HCT116 (cell line): ENCODE measurements at regions not wholly inside any gene's neighbourhood (a gene's known extent, or its start where the extent isn't known, plus 50 kb on each side); places are given as distances from the start of the nearest gene placed in this dataset.

Experiments used
- ATAC-seq: fragments of 200-7000 bp; cut with Tn5 transposase; 2 replicates; pipeline ENCODE4 v1.9.1; 2020; ENCODE audit warnings: mild to moderate bottlenecking, moderate library complexity
- BruUV-seq: library from RNA; stranded (reverse); fragments of 400-500 nt; replicated peaks from 2 replicates; lab custom pipeline; 2021; lab: Mats Ljungman, UMichigan
- CTCF ChIA-PET: fragments of 300-600 bp; sonication (Branson Sonifier 250); formaldehyde crosslinking; loops from one replicate; lab custom pipeline; 2021; ENCODE audit warnings: antibody characterized with exemption; lab: Charles Lee
- POLR2A ChIA-PET: fragments of 300-600, 350-600 bp; sonication (Branson Sonifier 250); formaldehyde crosslinking; loops from one replicate; lab custom pipeline; 2021; ENCODE audit warnings: antibody characterized with exemption; lab: Charles Lee
- RAD21 ChIA-PET, 2 experiments: fragments of 300-600 bp; sonication (Branson Sonifier 250); formaldehyde crosslinking; loops; one replicate each; lab custom pipeline; 2023; ENCODE audit warnings: low total read pairs in 2 of 2; ENCODE audit not compliant: uncharacterized antibody in 2 of 2, unreplicated experiment in 2 of 2, low non-redundant PET in 1 of 2; lab: Charles Lee
- DNase-seq: peaks from one replicate; pipeline ENCODE4 v3.0.0-alpha.2; 2010; ENCODE audit warnings: low read depth, low spot score
- H2AFZ ChIP-seq: fragments of 200-600 bp; shearing (Covaris generic), sonication (generic); 2 replicates; pipeline ENCODE4 v1.6.1; 2017; ENCODE audit warnings: low read depth, mixed run types, mixed read lengths, antibody characterized with exemption, low read length; ENCODE audit not compliant: poor library complexity, severe bottlenecking
- H3K27ac ChIP-seq: 2 replicates; pipeline ENCODE4 v1.5.1; 2012; ENCODE audit warnings: low read depth, low read length
- H3K27me3 ChIP-seq: fragments of 200-600 bp; sonication (generic); 2 replicates; pipeline ENCODE4 v1.6.1; 2016; ENCODE audit warnings: mixed run types, low read length, mixed read lengths; ENCODE audit not compliant: insufficient read depth
- H3K36me3 ChIP-seq, 2 experiments: fragments of 200-500 bp in 1 of 2; fragments of 200-600 bp in 1 of 2; sonication (Bioruptor generic) in 1 of 2; sonication (generic) in 1 of 2; 2 replicates each; pipeline versions ENCODE4 v1.5.1 to v1.6.1; 2014 to 2016; ENCODE audit warnings: low read length in 2 of 2, inconsistent platforms in 1 of 2, mixed read lengths in 1 of 2, mixed run types in 1 of 2; ENCODE audit not compliant: insufficient read depth in 2 of 2, control insufficient read depth in 1 of 2
- H3K4me1 ChIP-seq, 2 experiments: fragments of 200-600 bp in 1 of 2; sonication (generic) in 1 of 2; 2 replicates each; pipeline versions ENCODE4 v1.5.1 to v1.6.1; 2012 to 2017; ENCODE audit warnings: low read length in 2 of 2, inconsistent platforms in 1 of 2, mild to moderate bottlenecking in 1 of 2, mixed read lengths in 1 of 2, mixed run types in 1 of 2, moderate library complexity in 1 of 2; ENCODE audit not compliant: insufficient read depth in 2 of 2, control insufficient read depth in 1 of 2
- H3K4me2 ChIP-seq: fragments of 200-600 bp; sonication (generic); 2 replicates; pipeline ENCODE4 v1.6.1; 2017; ENCODE audit warnings: mixed run types, low read length, mixed read lengths
- H3K4me3 ChIP-seq, 2 experiments: fragments of 200-600 bp in 1 of 2; sonication (generic) in 1 of 2; replicated peaks in 1 of 2; 2 replicates each; pipeline ENCODE4 v1.5.1; 2011 to 2016; ENCODE audit warnings: low read length in 2 of 2, control low read depth in 1 of 2, low read depth in 1 of 2, mild to moderate bottlenecking in 1 of 2, mixed read lengths in 1 of 2, mixed run types in 1 of 2
- H3K79me2 ChIP-seq: fragments of 200-600 bp; sonication (generic); 2 replicates; pipeline ENCODE4 v1.6.1; 2017; ENCODE audit warnings: mild to moderate bottlenecking, mixed run types, low read length, moderate library complexity, mixed read lengths; ENCODE audit not compliant: insufficient read depth
- H3K9ac ChIP-seq: fragments of 200-600 bp; sonication (generic); 2 replicates; pipeline ENCODE4 v1.6.1; 2016; ENCODE audit warnings: low read length, mixed read lengths
- H3K9me2 ChIP-seq: fragments of 200-600 bp; sonication (generic), shearing (Covaris generic); 2 replicates; pipeline ENCODE4 v1.6.1; 2017; ENCODE audit warnings: mixed run types, mild to moderate bottlenecking, moderate library complexity; ENCODE audit not compliant: insufficient read depth
- H3K9me3 ChIP-seq, 2 experiments: fragments of 200-500 bp in 1 of 2; fragments of 200-600 bp in 1 of 2; sonication (Bioruptor generic) in 1 of 2; sonication (generic) in 1 of 2; 2 replicates each; pipeline ENCODE4 v1.6.1; 2014 to 2017; ENCODE audit warnings: low read length in 2 of 2, mixed read lengths in 2 of 2, inconsistent platforms in 1 of 2, low read depth in 1 of 2, mild to moderate bottlenecking in 1 of 2, mixed run types in 1 of 2, moderate library complexity in 1 of 2; ENCODE audit not compliant: control insufficient read depth in 1 of 2, insufficient read depth in 1 of 2
- H4K20me1 ChIP-seq: fragments of 200-600 bp; sonication (generic), shearing (Covaris generic); 2 replicates; pipeline ENCODE4 v1.6.1; 2017; ENCODE audit warnings: mixed run types, mild to moderate bottlenecking, moderate library complexity; ENCODE audit not compliant: insufficient read depth
- EGR1 ChIP-seq: IDR thresholded peaks from 2 replicates; pipeline ENCODE4 v1.6.1; 2012; ENCODE audit warnings: low read depth
- EZH2phosphoT487 ChIP-seq: fragments of 200-600 bp; IDR thresholded peaks from 2 replicates; pipeline ENCODE4 v1.6.1; 2018; ENCODE audit warnings: antibody characterized with exemption, borderline replicate concordance
- SIN3A ChIP-seq: IDR thresholded peaks from 2 replicates; pipeline ENCODE4 v1.6.1; 2012; ENCODE audit warnings: low read depth
- SP1 ChIP-seq: IDR thresholded peaks from 2 replicates; pipeline ENCODE4 v1.6.1; 2012; ENCODE audit warnings: low read depth
- intact Hi-C: fragments of 100-400 bp; cut with micrococcal nuclease; formaldehyde crosslinking; loops from 2 replicates; pipeline ENCODE4 v1.10.0; 2022
- TF ChIP-seq, protein P1 (sequence below): IDR thresholded peaks from 2 replicates; pipeline ENCODE4 v1.6.1; 2011; ENCODE audit warnings: mild to moderate bottlenecking, low read length, moderate library complexity; ENCODE audit not compliant: insufficient replicate concordance; ENCODE audit errors: extremely low read depth

DNA sequence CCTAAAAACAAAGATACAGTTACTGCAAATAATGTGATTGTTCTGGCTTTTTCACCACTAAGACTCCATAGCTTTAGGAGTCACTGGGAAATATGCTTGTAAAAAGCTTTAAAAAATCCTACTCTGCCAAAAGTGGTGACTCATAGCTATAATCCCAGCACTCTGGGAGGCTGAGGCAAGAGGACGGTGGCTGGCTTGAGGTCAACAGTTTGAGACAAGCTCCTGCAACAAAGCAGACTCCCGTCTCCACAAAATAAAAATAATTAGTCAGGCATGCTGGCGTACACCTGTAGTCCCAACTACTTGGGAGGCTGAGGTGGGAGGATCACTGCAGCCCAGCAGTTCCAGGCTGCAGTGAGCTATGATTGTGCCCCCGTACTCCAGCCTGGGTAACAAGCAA is 406.4 kb downstream of the HTR1A start:
- DNase-seq, result no peak

GRCh38 chr5:63554191-63554590 is 408.1 kb downstream of the HTR1A start:
- RAD21 ChIA-PET, result no interaction called here

More for the DNA sequence above, 406.4 kb downstream of the HTR1A start:
- H3K9me3 ChIP-seq, result peaks cover 5 to 8% of the 10 kb centered on the region in 2 experiments; a peak in 2 of 4 replicates
- no peak overlapping the region for H3K9ac ChIP-seq
- no peak overlapping the region for H3K4me3 ChIP-seq
- H3K79me2 ChIP-seq, result no peaks in the 10 kb centered on the region
- CTCF ChIA-PET, result no interaction called here
- no peak for ATAC-seq
- H3K27ac ChIP-seq, result no peak overlapping the region
- TF ChIP-seq, protein P1, sequence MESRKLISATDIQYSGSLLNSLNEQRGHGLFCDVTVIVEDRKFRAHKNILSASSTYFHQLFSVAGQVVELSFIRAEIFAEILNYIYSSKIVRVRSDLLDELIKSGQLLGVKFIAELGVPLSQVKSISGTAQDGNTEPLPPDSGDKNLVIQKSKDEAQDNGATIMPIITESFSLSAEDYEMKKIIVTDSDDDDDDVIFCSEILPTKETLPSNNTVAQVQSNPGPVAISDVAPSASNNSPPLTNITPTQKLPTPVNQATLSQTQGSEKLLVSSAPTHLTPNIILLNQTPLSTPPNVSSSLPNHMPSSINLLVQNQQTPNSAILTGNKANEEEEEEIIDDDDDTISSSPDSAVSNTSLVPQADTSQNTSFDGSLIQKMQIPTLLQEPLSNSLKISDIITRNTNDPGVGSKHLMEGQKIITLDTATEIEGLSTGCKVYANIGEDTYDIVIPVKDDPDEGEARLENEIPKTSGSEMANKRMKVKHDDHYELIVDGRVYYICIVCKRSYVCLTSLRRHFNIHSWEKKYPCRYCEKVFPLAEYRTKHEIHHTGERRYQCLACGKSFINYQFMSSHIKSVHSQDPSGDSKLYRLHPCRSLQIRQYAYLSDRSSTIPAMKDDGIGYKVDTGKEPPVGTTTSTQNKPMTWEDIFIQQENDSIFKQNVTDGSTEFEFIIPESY, result no peak
- no peak for TF ChIP-seq SIN3A
- TF ChIP-seq SP1, result no peak
- no peak for TF ChIP-seq EZH2phosphoT487
- H3K9me2 ChIP-seq, result no peaks in the 10 kb centered on the region
- BruUV-seq, result no TSS peak
- no peaks in the 10 kb centered on the region for H3K36me3 ChIP-seq
- no peak overlapping the region for H2AFZ ChIP-seq
- H3K4me2 ChIP-seq, result no peak overlapping the region
- no peaks in the 10 kb centered on the region for H3K4me1 ChIP-seq
- no peaks in the 10 kb centered on the region for H3K27me3 ChIP-seq
- RAD21 ChIA-PET, result no interaction called here
- POLR2A ChIA-PET, result no interaction called here
- intact Hi-C loops, result no loop called here
- H4K20me1 ChIP-seq, result no peaks in the 10 kb centered on the region

More at GRCh38 chr5:63554191-63554590, 408.1 kb downstream of the HTR1A start:
- no peak for TF ChIP-seq EGR1
- TF ChIP-seq, all 23 proteins: peak for 0
- Histone ChIP-seq H3K4me1 (no peaks in the 10 kb centered on the region), H3K9ac (no peak overlapping the region), H3K9me3 (peaks cover 5% of the 10 kb centered on the region in 2 experiments; a peak in 2 of 4 replicates), H3K9me2 (no peaks in the 10 kb centered on the region), H3K79me2 (no peaks in the 10 kb centered on the region), H2AFZ (no peak overlapping the region), H3K27me3 (no peaks in the 10 kb centered on the region), H3K27ac (no peak overlapping the region), H3K4me2 (no peak overlapping the region), H3K36me3 (no peaks in the 10 kb centered on the region), H3K4me3 (no peak overlapping the region), H4K20me1 (no peaks in the 10 kb centered on the region)
- no peak for ATAC-seq
- CTCF ChIA-PET, result no interaction called here
- no TSS peak for BruUV-seq
- no peak for DNase-seq
- intact Hi-C loops, result no loop called here
- POLR2A ChIA-PET, result no interaction called here
